HG03039 (cell line): ENCODE measurements at regions not wholly inside any gene's neighbourhood (a gene's known extent, or its start where the extent isn't known, plus 50 kb on each side); places are given as distances from the start of the nearest gene placed in this dataset.
"Not testable (repeated sequence)": the region's sequence is repeated elsewhere in the genome, so short reads cannot be mapped to it uniquely, and the experiment has no call there.

Source experiments
- ATAC-seq: cut with Tn5 transposase; IDR thresholded peaks from one replicate; pipeline ENCODE4 v1.9.1; 2021; ENCODE audit warnings: mild to moderate bottlenecking, moderate library complexity; ENCODE audit not compliant: unreplicated experiment

GRCh38 chr15:62218841-62219240 lies 53.8 kb upstream of the C2CD4B start:
- ATAC-seq: no peak

GRCh38 chr15:62219799-62220198 lies 54.7 kb upstream of the C2CD4B start:
- no peak for ATAC-seq

DNA sequence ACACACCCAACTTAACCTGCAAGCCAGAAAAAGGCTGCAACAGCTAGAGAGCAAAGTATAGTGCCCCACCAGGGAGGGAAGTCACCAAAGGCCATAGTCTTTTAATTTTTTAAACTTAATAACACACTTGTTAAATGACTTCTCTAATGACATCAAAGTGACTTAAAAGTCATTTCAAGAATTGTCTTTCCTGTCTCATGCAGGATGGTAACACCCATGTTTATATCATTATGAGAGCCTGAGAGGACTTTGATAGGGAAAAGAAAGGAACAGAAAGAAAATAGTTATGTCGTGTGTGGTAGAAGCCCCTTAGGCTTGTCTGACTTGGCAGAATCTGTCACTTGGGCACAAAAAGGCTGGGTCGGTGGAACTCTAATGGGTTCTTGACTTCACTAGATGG lies 57.9 kb upstream of the C2CD4B start:
- ATAC-seq: no peak

GRCh38 chr15:62228604-62229003 lies 63.5 kb upstream of the C2CD4B start:
- no peak for ATAC-seq

- no peak for ATAC-seq
Measured at GRCh38 chr15:62231856-62232255, 66.8 kb upstream of the C2CD4B start.

DNA sequence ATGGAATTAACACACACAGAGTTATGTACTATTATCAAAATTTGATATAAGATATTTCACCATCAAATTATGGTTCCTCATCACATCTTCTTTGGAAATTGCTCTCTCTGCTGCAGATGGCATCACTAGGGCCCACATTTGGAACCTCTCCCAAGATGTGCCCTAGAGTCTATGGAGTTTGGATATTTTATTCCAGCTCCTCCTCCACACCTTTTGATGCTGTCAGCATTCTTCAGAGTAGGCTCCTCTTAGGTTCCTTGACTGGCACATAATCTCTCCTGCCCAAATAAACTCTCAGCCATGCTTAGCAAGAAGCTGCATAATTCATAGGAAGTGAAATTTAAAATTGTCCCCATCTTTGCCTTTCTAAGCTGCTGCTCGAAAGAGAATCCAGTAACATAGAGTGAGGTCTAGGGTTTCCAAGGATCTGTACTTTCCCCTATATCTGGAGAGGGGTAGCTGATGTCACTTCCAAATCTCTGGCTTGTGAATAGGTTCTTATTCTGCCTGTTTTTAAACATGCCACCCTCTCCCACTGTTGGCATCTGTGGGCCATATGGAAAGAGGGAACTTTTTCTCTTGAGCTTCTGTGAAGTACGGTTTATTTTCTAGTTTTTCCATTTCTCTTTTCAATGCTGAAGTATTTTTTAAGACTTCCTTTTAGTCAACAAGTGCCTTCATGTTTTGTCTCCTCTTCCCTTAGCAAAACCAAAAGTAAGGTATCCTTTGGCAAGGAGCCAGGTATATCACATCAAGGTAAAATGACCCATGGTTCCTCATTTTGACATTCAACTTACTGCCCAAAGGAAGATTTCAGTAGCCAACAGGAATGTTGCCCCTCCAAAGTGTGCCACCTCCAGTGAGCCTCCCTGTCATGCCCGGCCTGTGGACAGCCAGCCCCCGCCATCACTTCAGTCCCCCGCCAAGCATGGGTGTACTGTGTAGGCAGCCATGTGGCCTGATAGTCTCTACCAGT lies 75.3 kb upstream of the C2CD4B start:
- no peak for ATAC-seq

- ATAC-seq: no peak
Measured at GRCh38 chr15:62241135-62241770, 76.2 kb upstream of the C2CD4B start.

GRCh38 chr15:62242999-62243398 lies 77.9 kb upstream of the C2CD4B start:
- no peak for ATAC-seq

GRCh38 chr15:62244762-62245161 lies 79.7 kb upstream of the C2CD4B start:
- ATAC-seq: no peak

DNA sequence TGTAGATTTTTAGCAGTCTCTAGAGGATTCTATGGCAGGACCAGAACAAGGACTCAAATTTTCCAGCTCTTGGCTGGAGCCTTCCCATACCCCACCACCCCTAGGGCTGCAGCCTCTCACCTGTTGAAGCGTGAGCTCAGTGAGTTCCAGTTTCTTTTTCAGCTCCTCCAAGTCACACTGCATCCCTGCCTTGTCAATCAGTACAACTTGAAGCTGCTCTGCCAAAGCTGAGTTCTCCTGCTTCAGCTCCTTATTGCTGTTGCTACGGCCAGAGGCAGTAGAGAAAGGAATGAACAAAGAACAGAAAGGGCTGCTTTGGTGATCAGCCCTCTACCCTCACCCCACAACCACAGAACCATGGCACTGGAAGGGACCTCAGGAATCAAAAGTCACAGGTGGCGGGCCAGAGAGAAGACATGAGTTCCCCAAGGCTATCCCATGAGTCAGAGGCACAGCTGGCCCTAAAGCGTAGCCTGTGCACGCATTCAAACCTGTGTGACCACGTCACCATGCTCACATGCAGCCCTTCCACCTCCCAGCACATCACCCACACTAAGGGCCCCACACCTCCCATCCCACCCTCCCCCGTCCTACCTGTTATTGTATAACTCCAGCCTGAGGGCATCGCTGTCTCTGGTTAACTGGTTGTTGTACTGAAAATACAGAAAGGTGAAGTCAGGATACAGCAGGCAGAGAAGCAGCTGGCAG lies 83.3 kb upstream of the C2CD4B start:
- ATAC-seq: no peak

- ATAC-seq: no peak
Measured at GRCh38 chr15:62249501-62249900, 84.4 kb upstream of the C2CD4B start.

DNA sequence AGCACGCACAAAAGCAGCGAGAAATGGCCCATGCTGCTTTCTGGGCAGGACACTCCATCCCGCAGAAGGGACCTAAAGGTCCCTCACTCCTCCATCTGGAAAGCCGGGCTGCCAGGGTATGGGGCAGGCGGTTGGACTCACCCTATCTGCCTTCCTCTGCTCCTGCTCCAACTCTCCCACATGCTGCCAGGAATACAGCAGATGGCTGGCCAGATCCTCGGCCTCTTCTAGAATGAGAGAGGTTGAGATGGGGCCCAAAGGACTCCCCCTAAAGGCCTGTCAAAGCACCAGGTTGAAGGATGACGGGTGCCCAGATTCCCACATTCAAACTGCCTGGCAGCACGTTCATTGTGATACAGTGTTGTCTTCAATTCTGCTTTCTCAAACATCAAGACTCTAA lies 85.1 kb upstream of the C2CD4B start:
- ATAC-seq: no peak

GRCh38 chr15:62250978-62251377 lies 85.9 kb upstream of the C2CD4B start:
- ATAC-seq: no peak

DNA sequence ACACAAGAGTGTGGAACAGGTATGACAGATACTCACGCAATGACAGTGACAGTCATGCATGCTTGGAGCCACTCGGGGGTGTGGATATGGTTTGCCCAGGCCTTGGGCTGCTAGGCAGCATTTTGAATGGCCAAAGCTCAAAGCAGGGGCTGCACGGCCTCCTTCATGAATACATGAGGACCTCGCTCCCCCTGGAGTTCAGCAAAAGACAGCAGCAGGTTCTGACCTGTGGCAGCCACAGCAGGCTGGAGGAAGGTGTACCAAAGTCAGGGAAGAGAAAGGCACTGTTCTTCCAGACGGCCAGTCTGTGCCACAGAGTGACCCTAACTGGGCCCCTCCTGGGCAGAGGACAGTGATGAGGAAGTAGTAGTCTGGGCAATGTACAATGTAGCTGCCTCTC lies 88.2 kb upstream of the C2CD4B start:
- ATAC-seq: no peak

GRCh38 chr15:62254137-62254934 lies 89.3 kb upstream of the C2CD4B start:
- no peak for ATAC-seq

GRCh38 chr15:62256430-62256829 lies 91.3 kb upstream of the C2CD4B start:
- ATAC-seq: not testable (repeated sequence)

GRCh38 chr15:62257996-62258521 lies 93.0 kb upstream of the C2CD4B start:
- ATAC-seq: no peak

DNA sequence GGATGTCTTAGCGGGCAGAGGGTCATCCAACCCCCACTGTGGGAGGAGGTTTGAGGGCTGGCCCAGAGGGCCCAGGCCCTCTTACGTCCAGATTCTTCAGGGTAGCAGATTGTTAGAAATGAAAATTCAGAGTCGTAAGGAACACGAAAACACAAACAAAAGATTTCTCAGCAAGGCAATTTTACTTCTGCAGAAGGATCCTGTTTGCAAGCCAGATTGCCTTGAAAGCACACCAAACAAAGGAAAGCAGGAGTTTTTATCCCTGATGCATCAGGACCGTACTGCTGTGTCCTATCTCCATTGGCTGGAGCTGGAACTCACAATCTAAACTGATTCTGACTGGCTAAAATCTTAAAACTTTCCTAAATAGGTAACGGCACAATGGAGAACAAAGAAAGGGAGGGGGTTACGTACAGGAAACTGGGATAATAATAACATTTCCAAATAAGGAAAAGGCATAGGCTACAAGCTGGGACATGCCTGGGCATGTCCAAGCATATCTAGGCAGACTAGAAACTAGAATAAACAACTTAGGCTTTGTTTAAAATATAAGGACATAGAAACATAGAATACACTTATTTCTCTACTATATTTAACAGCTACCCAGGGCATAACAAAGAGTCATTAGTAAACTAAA lies 97.3 kb upstream of the C2CD4B start:
- no peak for ATAC-seq

GRCh38 chr15:62264196-62264595 lies 99.1 kb upstream of the C2CD4B start:
- no peak for ATAC-seq

DNA sequence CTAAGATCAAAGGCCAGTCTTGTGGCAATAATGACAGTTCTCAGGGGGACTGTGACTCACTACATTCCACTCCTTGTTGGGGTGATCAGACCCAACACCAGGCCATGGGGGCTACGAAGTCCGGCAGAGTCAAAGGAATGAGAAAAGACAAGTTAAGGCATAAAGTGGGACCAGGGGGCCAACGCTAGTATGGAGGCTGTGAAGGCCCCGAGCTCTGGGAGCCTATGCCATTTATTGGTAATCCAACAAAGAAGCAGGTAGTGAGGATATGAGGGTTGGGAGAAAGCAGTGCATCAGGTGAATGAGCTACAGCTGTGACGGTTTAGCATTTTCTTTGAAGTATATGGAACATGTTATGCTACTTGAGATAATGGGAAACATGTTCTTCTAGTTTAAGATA lies 104.4 kb upstream of the C2CD4B start:
- ATAC-seq: no peak
